ENCODE measurements at regions not wholly inside any gene's neighbourhood (a gene's known extent, or its start where the extent isn't known, plus 50 kb on each side); places are given as distances from the start of the nearest gene placed in this dataset.

DNA sequence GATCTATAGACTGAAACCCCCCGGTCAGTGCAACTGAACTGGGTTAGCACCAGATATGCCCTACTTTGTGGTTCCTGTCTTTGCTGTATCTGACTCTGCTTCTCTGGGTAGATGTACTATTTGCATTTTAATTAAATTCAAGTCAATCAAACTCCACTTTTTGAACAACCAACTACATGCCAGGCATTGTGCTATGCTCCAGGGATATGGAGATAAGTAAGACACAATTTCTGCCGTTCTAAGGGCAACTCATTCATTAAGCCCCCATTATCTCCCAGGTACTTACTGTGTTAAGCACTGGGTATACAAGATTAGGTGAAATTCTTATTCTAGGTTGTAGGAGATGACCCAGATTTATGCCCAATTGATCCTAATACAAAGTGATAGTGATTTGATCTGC lies 62.7 kb upstream of the JDP2 start:
- TF ChIP-seq, protein P1, sequence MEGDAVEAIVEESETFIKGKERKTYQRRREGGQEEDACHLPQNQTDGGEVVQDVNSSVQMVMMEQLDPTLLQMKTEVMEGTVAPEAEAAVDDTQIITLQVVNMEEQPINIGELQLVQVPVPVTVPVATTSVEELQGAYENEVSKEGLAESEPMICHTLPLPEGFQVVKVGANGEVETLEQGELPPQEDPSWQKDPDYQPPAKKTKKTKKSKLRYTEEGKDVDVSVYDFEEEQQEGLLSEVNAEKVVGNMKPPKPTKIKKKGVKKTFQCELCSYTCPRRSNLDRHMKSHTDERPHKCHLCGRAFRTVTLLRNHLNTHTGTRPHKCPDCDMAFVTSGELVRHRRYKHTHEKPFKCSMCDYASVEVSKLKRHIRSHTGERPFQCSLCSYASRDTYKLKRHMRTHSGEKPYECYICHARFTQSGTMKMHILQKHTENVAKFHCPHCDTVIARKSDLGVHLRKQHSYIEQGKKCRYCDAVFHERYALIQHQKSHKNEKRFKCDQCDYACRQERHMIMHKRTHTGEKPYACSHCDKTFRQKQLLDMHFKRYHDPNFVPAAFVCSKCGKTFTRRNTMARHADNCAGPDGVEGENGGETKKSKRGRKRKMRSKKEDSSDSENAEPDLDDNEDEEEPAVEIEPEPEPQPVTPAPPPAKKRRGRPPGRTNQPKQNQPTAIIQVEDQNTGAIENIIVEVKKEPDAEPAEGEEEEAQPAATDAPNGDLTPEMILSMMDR (IDR thresholded peaks at IDR 0.05), result no peak
- TF ChIP-seq POLR2A (IDR thresholded peaks at IDR 0.05), result no peak
